SU-DHL-6 (cell line): ENCODE measurements at regions not wholly inside any gene's neighbourhood (a gene's known extent, or its start where the extent isn't known, plus 50 kb on each side); places are given as distances from the start of the nearest gene placed in this dataset.

ENCODE experiments used
- CTCF ChIP-seq: fragments of 200-600 bp; sonication (generic); IDR thresholded peaks from one replicate; pipeline ENCODE4 v1.5.1; 2017; ENCODE audit warnings: antibody characterized with exemption, mild to moderate bottlenecking, low read length, moderate library complexity; ENCODE audit not compliant: insufficient read depth, poor library complexity, severe bottlenecking
- EZH2phosphoT487 ChIP-seq: fragments of 200-600 bp; sonication (generic), shearing (Covaris generic); conservative IDR thresholded peaks from 2 replicates; pipeline ENCODE4 v1.6.1; 2018; ENCODE audit warnings: mild to moderate bottlenecking, antibody characterized with exemption, low read length, moderate library complexity, mixed read lengths

- no peak for TF ChIP-seq CTCF
- no peak for TF ChIP-seq EZH2phosphoT487
Measured at GRCh38 chr12:75633789-75634188, 122.4 kb upstream of the KRR1 start.
